ENCODE measurements at regions not wholly inside any gene's neighbourhood (a gene's known extent, or its start where the extent isn't known, plus 50 kb on each side); places are given as distances from the start of the nearest gene placed in this dataset.

- TF ChIP-seq MEF2D (tag; conservative IDR thresholded peaks at IDR 0.05; ENCODE audit: low read depth) (0 out of 2 replicates have a peak, but pooled peaks have one; percentile 15), SRSF3 (IDR thresholded peaks at IDR 0.05; ENCODE audit: insufficient read depth, low read length) (0 out of 2 replicates have a peak, but pooled peaks have one; percentile 35), CGGBP1 (CRISPR knock-in tag; IDR thresholded peaks at IDR 0.05) (no peak), RFX5 (IDR thresholded peaks at IDR 0.05; ENCODE audit: low read depth, low read length) (no peak; the same call in 1 of the 2 replicates), E2F3 (CRISPR knock-in tag; IDR thresholded peaks at IDR 0.05) (no peak), YBX1 (IDR thresholded peaks at IDR 0.05) (no peak), NR2C1 (IDR thresholded peaks at IDR 0.05) (peak; percentile 41; the same call in 1 of the 2 replicates), NR2C1 (tag; IDR thresholded peaks at IDR 0.05) (no peak), ZNF79 (CRISPR knock-in tag; IDR thresholded peaks at IDR 0.05; ENCODE audit: low read depth) (no peak), PRPF4 (IDR thresholded peaks at IDR 0.05; ENCODE audit: insufficient read depth, low read depth, low read length, poor library complexity, severe bottlenecking) (no peak), KHSRP (IDR thresholded peaks at IDR 0.05) (no peak), ARID4B (CRISPR knock-in tag; IDR thresholded peaks at IDR 0.05) (no peak), TRIM28 (IDR thresholded peaks at IDR 0.05) (peak; percentile 75; the same call in 1 of the 2 replicates), NFXL1 (CRISPR knock-in tag; IDR thresholded peaks at IDR 0.05) (no peak), SMAD4 (CRISPR knock-in tag; conservative IDR thresholded peaks at IDR 0.05) (0 out of 2 replicates have a peak, but pooled peaks have one; percentile 21), SOX6 (IDR thresholded peaks at IDR 0.05) (peak; percentile 73), HIVEP1 (CRISPR knock-in tag; IDR thresholded peaks at IDR 0.05) (no peak)
- TF ChIP-seq, protein P1, sequence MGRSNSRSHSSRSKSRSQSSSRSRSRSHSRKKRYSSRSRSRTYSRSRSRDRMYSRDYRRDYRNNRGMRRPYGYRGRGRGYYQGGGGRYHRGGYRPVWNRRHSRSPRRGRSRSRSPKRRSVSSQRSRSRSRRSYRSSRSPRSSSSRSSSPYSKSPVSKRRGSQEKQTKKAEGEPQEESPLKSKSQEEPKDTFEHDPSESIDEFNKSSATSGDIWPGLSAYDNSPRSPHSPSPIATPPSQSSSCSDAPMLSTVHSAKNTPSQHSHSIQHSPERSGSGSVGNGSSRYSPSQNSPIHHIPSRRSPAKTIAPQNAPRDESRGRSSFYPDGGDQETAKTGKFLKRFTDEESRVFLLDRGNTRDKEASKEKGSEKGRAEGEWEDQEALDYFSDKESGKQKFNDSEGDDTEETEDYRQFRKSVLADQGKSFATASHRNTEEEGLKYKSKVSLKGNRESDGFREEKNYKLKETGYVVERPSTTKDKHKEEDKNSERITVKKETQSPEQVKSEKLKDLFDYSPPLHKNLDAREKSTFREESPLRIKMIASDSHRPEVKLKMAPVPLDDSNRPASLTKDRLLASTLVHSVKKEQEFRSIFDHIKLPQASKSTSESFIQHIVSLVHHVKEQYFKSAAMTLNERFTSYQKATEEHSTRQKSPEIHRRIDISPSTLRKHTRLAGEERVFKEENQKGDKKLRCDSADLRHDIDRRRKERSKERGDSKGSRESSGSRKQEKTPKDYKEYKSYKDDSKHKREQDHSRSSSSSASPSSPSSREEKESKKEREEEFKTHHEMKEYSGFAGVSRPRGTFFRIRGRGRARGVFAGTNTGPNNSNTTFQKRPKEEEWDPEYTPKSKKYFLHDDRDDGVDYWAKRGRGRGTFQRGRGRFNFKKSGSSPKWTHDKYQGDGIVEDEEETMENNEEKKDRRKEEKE (IDR thresholded peaks at IDR 0.05; ENCODE audit: borderline replicate concordance in 1 of 2, control insufficient read depth in 1 of 2, low read depth in 2 of 2, low read length in 1 of 2): peak in 1 of 2 experiments; percentile 50; a peak in 1 of 4 replicates
- TF ChIP-seq, protein P2, sequence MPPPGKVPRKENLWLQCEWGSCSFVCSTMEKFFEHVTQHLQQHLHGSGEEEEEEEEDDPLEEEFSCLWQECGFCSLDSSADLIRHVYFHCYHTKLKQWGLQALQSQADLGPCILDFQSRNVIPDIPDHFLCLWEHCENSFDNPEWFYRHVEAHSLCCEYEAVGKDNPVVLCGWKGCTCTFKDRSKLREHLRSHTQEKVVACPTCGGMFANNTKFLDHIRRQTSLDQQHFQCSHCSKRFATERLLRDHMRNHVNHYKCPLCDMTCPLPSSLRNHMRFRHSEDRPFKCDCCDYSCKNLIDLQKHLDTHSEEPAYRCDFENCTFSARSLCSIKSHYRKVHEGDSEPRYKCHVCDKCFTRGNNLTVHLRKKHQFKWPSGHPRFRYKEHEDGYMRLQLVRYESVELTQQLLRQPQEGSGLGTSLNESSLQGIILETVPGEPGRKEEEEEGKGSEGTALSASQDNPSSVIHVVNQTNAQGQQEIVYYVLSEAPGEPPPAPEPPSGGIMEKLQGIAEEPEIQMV (tag; conservative IDR thresholded peaks at IDR 0.05; ENCODE audit: low read depth): 0 out of 2 replicates have a peak, but pooled peaks have one; percentile 50
Measured at GRCh38 chr1:148264374-148265276, 112.5 kb upstream of the NBPF11 start (continued).

Data from K562 (cell line).